ENCODE measurements at regions not wholly inside any gene's neighbourhood (a gene's known extent, or its start where the extent isn't known, plus 50 kb on each side); places are given as distances from the start of the nearest gene placed in this dataset.
"Not testable (repeated sequence)": the region's sequence is repeated elsewhere in the genome, so short reads cannot be mapped to it uniquely, and the experiment has no call there.

- in situ Hi-C loops (cut with MboI; ENCODE audit: low pct_unique_long_range_greater_than_20kb, low sequenced_read_pairs, unreplicated experiment): no loop called here
- DNase-seq (ENCODE audit: low spot score): peak; percentile 32
- no peak for TF ChIP-seq CTCF (IDR thresholded peaks at IDR 0.05; ENCODE audit: extremely low read depth, insufficient read depth, missing control alignments)
Observed at GRCh38 chr10:46216836-46217751, 69.7 kb upstream of the ANTXRL start.

- TF ChIP-seq CTCF (IDR thresholded peaks at IDR 0.05; ENCODE audit: extremely low read depth, insufficient read depth, missing control alignments): no peak
- in situ Hi-C loops (cut with MboI; ENCODE audit: low pct_unique_long_range_greater_than_20kb, low sequenced_read_pairs, unreplicated experiment): no loop called here
- DNase-seq (ENCODE audit: low spot score): no peak
Observed at GRCh38 chr10:46217752-46218453, 68.9 kb upstream of the ANTXRL start.

- in situ Hi-C loops (cut with MboI; ENCODE audit: low pct_unique_long_range_greater_than_20kb, low sequenced_read_pairs, unreplicated experiment): no loop called here
- no peak for TF ChIP-seq CTCF (IDR thresholded peaks at IDR 0.05; ENCODE audit: extremely low read depth, insufficient read depth, missing control alignments)
- peak; percentile 7 for DNase-seq (ENCODE audit: low spot score)
Observed at GRCh38 chr10:46218921-46219320, 67.9 kb upstream of the ANTXRL start.

- in situ Hi-C loops (cut with MboI; ENCODE audit: low pct_unique_long_range_greater_than_20kb, low sequenced_read_pairs, unreplicated experiment); DNase-seq (ENCODE audit: low spot score): not testable (repeated sequence)
Observed at GRCh38 chr10:46219431-46219990, 67.3 kb upstream of the ANTXRL start.

GRCh38 chr10:46220187-46220586 is 66.6 kb upstream of the ANTXRL start:
- DNase-seq (ENCODE audit: low spot score): no peak
- in situ Hi-C loops (cut with MboI; ENCODE audit: low pct_unique_long_range_greater_than_20kb, low sequenced_read_pairs, unreplicated experiment): no loop called here

GRCh38 chr10:46220872-46221538 is 65.8 kb upstream of the ANTXRL start:
- in situ Hi-C loops (cut with MboI; ENCODE audit: low pct_unique_long_range_greater_than_20kb, low sequenced_read_pairs, unreplicated experiment): no loop called here
- no peak for DNase-seq (ENCODE audit: low spot score)
- TF ChIP-seq CTCF (IDR thresholded peaks at IDR 0.05; ENCODE audit: extremely low read depth, insufficient read depth, missing control alignments): no peak

More at GRCh38 chr10:46220187-46220586, 66.6 kb upstream of the ANTXRL start:
- no peak for TF ChIP-seq CTCF (IDR thresholded peaks at IDR 0.05; ENCODE audit: extremely low read depth, insufficient read depth, missing control alignments)
